Vagina (tissue), 2 donors: ENCODE measurements at regions not wholly inside any gene's neighbourhood (a gene's known extent, or its start where the extent isn't known, plus 50 kb on each side); places are given as distances from the start of the nearest gene placed in this dataset.
"Not testable (repeated sequence)": the region's sequence is repeated elsewhere in the genome, so short reads cannot be mapped to it uniquely, and the experiment has no call there.

Experiments used
- DNase-seq, 2 donors: peaks; one replicate each; pipeline ENCODE4 v3.0.0-alpha.2; 2017; ENCODE audit errors: extremely low spot score in 2 of 2
- H3K27ac ChIP-seq: fragments of 200-600 bp; sonication (generic); one replicate; pipeline ENCODE4 v1.5.1; 2019
- H3K27me3 ChIP-seq: fragments of 200-600 bp; sonication (generic); one replicate; pipeline ENCODE4 v1.5.1; 2019
- H3K36me3 ChIP-seq, 2 donors: fragments of 200-600 bp; sonication (generic); one replicate each; pipeline ENCODE4 v1.5.1; 2017 to 2019
- H3K4me1 ChIP-seq: fragments of 200-600 bp; sonication (generic); one replicate; pipeline ENCODE4 v1.5.1; 2019
- H3K4me3 ChIP-seq, 2 donors: fragments of 200-600 bp; sonication (generic); 1 replicate in 1 of 2; 2 replicates in 1 of 2; pipeline ENCODE4 v1.5.1; 2016 to 2019
- H3K9me3 ChIP-seq: fragments of 200-600 bp; sonication (generic); one replicate; pipeline ENCODE4 v1.5.1; 2019
- CTCF ChIP-seq, 3 experiments: fragments of 450-650 bp in 2 of 3; fragments of 200-600 bp in 1 of 3; sonication (generic) in 1 of 3; IDR thresholded peaks; one replicate each; pipeline ENCODE4 v1.5.1; 2017 to 2019; ENCODE audit warnings: antibody characterized with exemption in 3 of 3, mild to moderate bottlenecking in 2 of 3, moderate library complexity in 2 of 3
- POLR2A ChIP-seq, 2 donors: fragments of 450-650 bp; IDR thresholded peaks; one replicate each; pipeline ENCODE4 v1.6.1; 2017; ENCODE audit warnings: antibody characterized with exemption in 2 of 2, mild to moderate bottlenecking in 2 of 2, moderate library complexity in 2 of 2
- POLR2AphosphoS5 ChIP-seq, 2 donors: sonication (generic); formaldehyde crosslinking; IDR thresholded peaks; one replicate each; pipeline ENCODE4 v1.9.0; 2017; ENCODE audit warnings: antibody characterized with exemption in 2 of 2, mild to moderate bottlenecking in 2 of 2, low read depth in 1 of 2; ENCODE audit not compliant: insufficient read depth in 1 of 2
- intact Hi-C: fragments of 100-400 bp; cut with DNase I; formaldehyde crosslinking; loops from one replicate; pipeline ENCODE4 v1.15.1; 2023

GRCh38 chr1:143553627-143554026, 418.2 kb downstream of the FAM72C start:
- Histone ChIP-seq H3K4me3 (no peak overlapping the region), H3K27ac (no peak overlapping the region), H3K27me3 (no peaks in the 10 kb centered on the region), H3K4me1 (no peaks in the 10 kb centered on the region), H3K36me3 (no peaks in the 10 kb centered on the region), H3K9me3 (no peaks in the 10 kb centered on the region)
- peak in 1 of 2 donors; percentile 65 for DNase-seq
- intact Hi-C loops: no loop called here
- no peak for TF ChIP-seq POLR2A (IDR thresholded peaks at IDR 0.05)
- no peak for TF ChIP-seq CTCF (IDR thresholded peaks at IDR 0.05)
- no peak for TF ChIP-seq POLR2AphosphoS5 (IDR thresholded peaks at IDR 0.05; ENCODE audit: insufficient read depth in 1 of 2, low read depth in 1 of 2)

DNA sequence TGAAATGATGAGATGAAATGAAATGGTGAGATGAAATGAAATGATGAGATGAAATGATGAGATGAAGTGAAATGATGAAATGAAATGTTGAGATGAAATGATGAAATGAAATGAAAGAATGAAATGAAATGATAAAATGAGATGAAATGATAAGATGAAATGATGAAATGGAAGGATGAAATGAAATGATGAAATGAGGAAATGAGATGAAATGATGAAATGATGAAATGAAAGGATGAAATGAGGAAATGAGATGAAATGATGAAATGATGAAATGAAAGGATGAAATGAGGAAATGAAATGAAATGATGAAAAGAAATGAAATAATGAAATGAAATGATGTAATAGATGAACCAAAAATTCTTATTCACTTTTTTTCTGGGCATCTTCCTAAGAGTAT, 467.1 kb downstream of the FAM72C start:
- DNase-seq, H3K27me3 ChIP-seq, H3K4me1 ChIP-seq, H3K27ac ChIP-seq, H3K36me3 ChIP-seq, intact Hi-C loops, H3K4me3 ChIP-seq, H3K9me3 ChIP-seq: not testable (repeated sequence)

DNA sequence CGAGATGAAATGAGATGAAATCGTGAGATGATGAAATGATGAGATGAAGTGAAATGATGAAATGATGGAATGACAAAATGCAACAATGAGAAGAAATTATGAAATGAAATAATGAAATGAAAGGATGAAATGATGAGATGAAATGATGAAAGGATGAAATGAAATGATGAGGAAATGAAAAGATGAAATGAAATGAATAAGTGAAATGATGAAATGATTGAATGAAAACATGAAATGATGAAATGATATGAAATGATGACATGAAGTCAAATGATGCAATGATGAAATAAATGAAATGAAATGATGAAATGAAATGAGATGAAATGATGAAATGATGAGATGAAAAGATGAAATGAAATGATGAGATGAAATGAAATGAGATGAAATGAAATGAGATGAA, 467.7 kb downstream of the FAM72C start:
- H3K4me1 ChIP-seq, H3K27ac ChIP-seq, H3K36me3 ChIP-seq, intact Hi-C loops, H3K27me3 ChIP-seq, H3K4me3 ChIP-seq, DNase-seq, H3K9me3 ChIP-seq: not testable (repeated sequence)

GRCh38 chr1:143503048-143503447, 468.7 kb downstream of the FAM72C start:
- H3K9me3 ChIP-seq, H3K27ac ChIP-seq, DNase-seq, H3K27me3 ChIP-seq, H3K4me3 ChIP-seq, H3K4me1 ChIP-seq, H3K36me3 ChIP-seq, intact Hi-C loops: not testable (repeated sequence)

- H3K9me3 ChIP-seq, intact Hi-C loops: not testable (repeated sequence)
Observed at GRCh38 chr1:143502038-143502437, 469.7 kb downstream of the FAM72C start.

GRCh38 chr1:143498059-143498749, 473.6 kb downstream of the FAM72C start:
- H3K27ac ChIP-seq, H3K36me3 ChIP-seq, H3K27me3 ChIP-seq, DNase-seq, H3K4me1 ChIP-seq, intact Hi-C loops, H3K9me3 ChIP-seq: not testable (repeated sequence)
- peak overlapping the region in 1 of 2 donors; percentile 31 for H3K4me3 ChIP-seq

More at GRCh38 chr1:143502038-143502437, 469.7 kb downstream of the FAM72C start:
- not testable (repeated sequence) for DNase-seq, H3K27ac ChIP-seq, H3K36me3 ChIP-seq, H3K27me3 ChIP-seq, H3K4me1 ChIP-seq, H3K4me3 ChIP-seq

GRCh38 chr1:143497374-143497747, 474.4 kb downstream of the FAM72C start:
- Histone ChIP-seq H3K4me1 (no peaks in the 10 kb centered on the region), H3K36me3 (no peaks in the 10 kb centered on the region), H3K27ac (no peak overlapping the region), H3K9me3 (no peaks in the 10 kb centered on the region), H3K27me3 (no peaks in the 10 kb centered on the region), H3K4me3 (peak overlapping the region in 1 of 2 donors; percentile 13)
- intact Hi-C loops: no loop called here
- TF ChIP-seq CTCF (IDR thresholded peaks at IDR 0.05) (no peak), POLR2AphosphoS5 (IDR thresholded peaks at IDR 0.05; ENCODE audit: insufficient read depth in 1 of 2, low read depth in 1 of 2) (no peak), POLR2A (IDR thresholded peaks at IDR 0.05) (no peak)
- peak in 1 of 2 donors; percentile 12 for DNase-seq

GRCh38 chr1:143496526-143497373, 475.0 kb downstream of the FAM72C start:
- H3K4me1 ChIP-seq, DNase-seq, H3K27ac ChIP-seq, H3K27me3 ChIP-seq, H3K36me3 ChIP-seq, intact Hi-C loops, H3K9me3 ChIP-seq: not testable (repeated sequence)
- peak overlapping the region in 1 of 2 donors; percentile 13 for H3K4me3 ChIP-seq
